ENCODE measurements at regions not wholly inside any gene's neighbourhood (a gene's known extent, or its start where the extent isn't known, plus 50 kb on each side); places are given as distances from the start of the nearest gene placed in this dataset.

DNA sequence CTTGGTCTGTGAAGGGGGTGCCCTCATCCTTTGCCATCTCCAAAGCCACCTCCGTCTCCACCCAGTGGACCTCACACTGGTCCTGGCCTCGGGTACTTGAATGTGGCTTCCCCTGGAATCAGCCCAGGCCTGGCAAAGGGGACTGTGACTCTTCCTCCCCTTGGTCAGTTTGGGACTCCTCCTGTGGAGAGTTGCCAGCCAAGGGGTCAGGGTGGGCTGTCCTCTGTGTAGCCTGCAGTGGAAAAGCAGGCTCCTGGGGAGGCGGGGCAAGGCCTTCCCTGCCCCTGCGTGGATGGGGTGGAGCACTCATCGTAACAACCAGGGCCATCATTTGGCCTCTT is 59.8 kb downstream of the INHBB start:
- TF ChIP-seq RFX5 (IDR thresholded peaks at IDR 0.05; ENCODE audit: low read depth, low read length) = no peak
- TF ChIP-seq, protein P1, sequence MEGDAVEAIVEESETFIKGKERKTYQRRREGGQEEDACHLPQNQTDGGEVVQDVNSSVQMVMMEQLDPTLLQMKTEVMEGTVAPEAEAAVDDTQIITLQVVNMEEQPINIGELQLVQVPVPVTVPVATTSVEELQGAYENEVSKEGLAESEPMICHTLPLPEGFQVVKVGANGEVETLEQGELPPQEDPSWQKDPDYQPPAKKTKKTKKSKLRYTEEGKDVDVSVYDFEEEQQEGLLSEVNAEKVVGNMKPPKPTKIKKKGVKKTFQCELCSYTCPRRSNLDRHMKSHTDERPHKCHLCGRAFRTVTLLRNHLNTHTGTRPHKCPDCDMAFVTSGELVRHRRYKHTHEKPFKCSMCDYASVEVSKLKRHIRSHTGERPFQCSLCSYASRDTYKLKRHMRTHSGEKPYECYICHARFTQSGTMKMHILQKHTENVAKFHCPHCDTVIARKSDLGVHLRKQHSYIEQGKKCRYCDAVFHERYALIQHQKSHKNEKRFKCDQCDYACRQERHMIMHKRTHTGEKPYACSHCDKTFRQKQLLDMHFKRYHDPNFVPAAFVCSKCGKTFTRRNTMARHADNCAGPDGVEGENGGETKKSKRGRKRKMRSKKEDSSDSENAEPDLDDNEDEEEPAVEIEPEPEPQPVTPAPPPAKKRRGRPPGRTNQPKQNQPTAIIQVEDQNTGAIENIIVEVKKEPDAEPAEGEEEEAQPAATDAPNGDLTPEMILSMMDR (IDR thresholded peaks at IDR 0.05 in 2 of 3, conservative IDR thresholded peaks at IDR 0.05 in 1 of 3; ENCODE audit: control insufficient read depth in 2 of 3, extremely low read depth in 1 of 3, insufficient read depth in 1 of 3, low read depth in 3 of 3, low read length in 3 of 3) = no peak
- no peak for TF ChIP-seq SMAD5 (IDR thresholded peaks at IDR 0.05; ENCODE audit: low read depth)
- TF ChIP-seq SP1 (IDR thresholded peaks at IDR 0.05; ENCODE audit: low read depth, low read length) = no peak
- TF ChIP-seq EGR1 (IDR thresholded peaks at IDR 0.05; ENCODE audit: borderline replicate concordance in 1 of 2, low read depth in 2 of 2, low read length in 2 of 2) = no peak
- TF ChIP-seq EZH2 (IDR thresholded peaks at IDR 0.05; ENCODE audit: borderline replicate concordance, control insufficient read depth, low read depth, low read length) = no peak
- no peak for TF ChIP-seq IKZF1 (conservative IDR thresholded peaks at IDR 0.05)
- no peak for TF ChIP-seq TARDBP (IDR thresholded peaks at IDR 0.05; ENCODE audit: borderline replicate concordance)
- no peak for TF ChIP-seq GABPA (IDR thresholded peaks at IDR 0.05; ENCODE audit: low read depth)
- TF ChIP-seq, protein P2, sequence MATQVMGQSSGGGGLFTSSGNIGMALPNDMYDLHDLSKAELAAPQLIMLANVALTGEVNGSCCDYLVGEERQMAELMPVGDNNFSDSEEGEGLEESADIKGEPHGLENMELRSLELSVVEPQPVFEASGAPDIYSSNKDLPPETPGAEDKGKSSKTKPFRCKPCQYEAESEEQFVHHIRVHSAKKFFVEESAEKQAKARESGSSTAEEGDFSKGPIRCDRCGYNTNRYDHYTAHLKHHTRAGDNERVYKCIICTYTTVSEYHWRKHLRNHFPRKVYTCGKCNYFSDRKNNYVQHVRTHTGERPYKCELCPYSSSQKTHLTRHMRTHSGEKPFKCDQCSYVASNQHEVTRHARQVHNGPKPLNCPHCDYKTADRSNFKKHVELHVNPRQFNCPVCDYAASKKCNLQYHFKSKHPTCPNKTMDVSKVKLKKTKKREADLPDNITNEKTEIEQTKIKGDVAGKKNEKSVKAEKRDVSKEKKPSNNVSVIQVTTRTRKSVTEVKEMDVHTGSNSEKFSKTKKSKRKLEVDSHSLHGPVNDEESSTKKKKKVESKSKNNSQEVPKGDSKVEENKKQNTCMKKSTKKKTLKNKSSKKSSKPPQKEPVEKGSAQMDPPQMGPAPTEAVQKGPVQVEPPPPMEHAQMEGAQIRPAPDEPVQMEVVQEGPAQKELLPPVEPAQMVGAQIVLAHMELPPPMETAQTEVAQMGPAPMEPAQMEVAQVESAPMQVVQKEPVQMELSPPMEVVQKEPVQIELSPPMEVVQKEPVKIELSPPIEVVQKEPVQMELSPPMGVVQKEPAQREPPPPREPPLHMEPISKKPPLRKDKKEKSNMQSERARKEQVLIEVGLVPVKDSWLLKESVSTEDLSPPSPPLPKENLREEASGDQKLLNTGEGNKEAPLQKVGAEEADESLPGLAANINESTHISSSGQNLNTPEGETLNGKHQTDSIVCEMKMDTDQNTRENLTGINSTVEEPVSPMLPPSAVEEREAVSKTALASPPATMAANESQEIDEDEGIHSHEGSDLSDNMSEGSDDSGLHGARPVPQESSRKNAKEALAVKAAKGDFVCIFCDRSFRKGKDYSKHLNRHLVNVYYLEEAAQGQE (IDR thresholded peaks at IDR 0.05; ENCODE audit: low read depth, low read length) = no peak
- TF ChIP-seq SRF (IDR thresholded peaks at IDR 0.05; ENCODE audit: low read depth in 2 of 2, low read length in 2 of 2) = no peak
- TF ChIP-seq RELA (IDR thresholded peaks at IDR 0.05; ENCODE audit: borderline replicate concordance, partially characterized antibody) = no peak

Data from GM12878 (cell line).